IMR-90 (cell line): ENCODE measurements at regions not wholly inside any gene's neighbourhood (a gene's known extent, or its start where the extent isn't known, plus 50 kb on each side); places are given as distances from the start of the nearest gene placed in this dataset.

Experiments
- ATAC-seq: fragments of 200-7000 bp; cut with Tn5 transposase; 2 replicates; pipeline ENCODE4 v1.9.1; 2020; ENCODE audit warnings: low read depth, mild to moderate bottlenecking, moderate library complexity
- BruUV-seq: library from RNA; stranded (reverse); fragments of 400-500 nt; replicated peaks from 2 replicates; lab custom pipeline; 2021; lab: Mats Ljungman, UMichigan
- CTCF ChIA-PET: fragments of 300-600 bp; formaldehyde crosslinking; extraction: SDS; loops from one replicate; lab custom pipeline; 2021; ENCODE audit warnings: antibody characterized with exemption; lab: Yijun Ruan, JAX
- POLR2A ChIA-PET: fragments of 300-600 bp; sonication (Branson Sonifier 250); formaldehyde crosslinking; loops from one replicate; lab custom pipeline; 2022; ENCODE audit warnings: antibody characterized with exemption; ENCODE audit not compliant: unreplicated experiment; lab: Charles Lee
- DNase-seq: peaks from one replicate; pipeline ENCODE4 v3.0.0; 2013
- H2AFZ ChIP-seq: replicated peaks from 2 replicates; pipeline ENCODE3; 2013; ENCODE audit warnings: low read length, mild to moderate bottlenecking; ENCODE audit not compliant: poor library complexity
- H2AK5ac ChIP-seq: 2 replicates; pipeline ENCODE4 v1.6.1; 2013; ENCODE audit warnings: low read depth, low read length, inconsistent platforms
- H2AK9ac ChIP-seq: replicated peaks from 2 replicates; pipeline ENCODE3; 2013; ENCODE audit warnings: mild to moderate bottlenecking, low read depth, low read length, moderate library complexity; ENCODE audit not compliant: poor library complexity
- H2BK120ac ChIP-seq: 2 replicates; pipeline ENCODE4 v1.6.1; 2013; ENCODE audit warnings: low read depth, low read length, inconsistent platforms
- H2BK15ac ChIP-seq: 3 replicates; pipeline ENCODE4 v1.6.1; 2013; ENCODE audit warnings: low read depth, low read length, inconsistent platforms
- H2BK20ac ChIP-seq: 2 replicates; pipeline ENCODE4 v1.6.1; 2013; ENCODE audit warnings: low read depth, mild to moderate bottlenecking, inconsistent platforms, low read length, moderate library complexity
- H2BK5ac ChIP-seq: 2 replicates; pipeline ENCODE4 v1.6.1; 2013; ENCODE audit warnings: mild to moderate bottlenecking, low read depth, low read length, inconsistent platforms; ENCODE audit not compliant: poor library complexity, severe bottlenecking
- H3K14ac ChIP-seq: replicated peaks from 2 replicates; pipeline ENCODE4 v1.6.1; 2013; ENCODE audit warnings: low read depth, low read length, inconsistent platforms
- H3K18ac ChIP-seq: 2 replicates; pipeline ENCODE4 v1.6.1; 2013; ENCODE audit warnings: low read depth, low read length, control low read depth
- H3K23ac ChIP-seq: 2 replicates; pipeline ENCODE4 v1.6.1; 2013; ENCODE audit warnings: low read depth, low read length, inconsistent platforms
- H3K27ac ChIP-seq: 2 replicates; pipeline ENCODE4 v1.5.1; 2013; ENCODE audit warnings: mild to moderate bottlenecking, control low read depth, low read length; ENCODE audit not compliant: insufficient read depth
- H3K27me3 ChIP-seq: 2 replicates; pipeline ENCODE4 v1.6.1; 2013; ENCODE audit warnings: low read length; ENCODE audit not compliant: control insufficient read depth, insufficient read depth
- H3K36me3 ChIP-seq: 2 replicates; pipeline ENCODE4 v1.6.1; 2013; ENCODE audit warnings: low read length, mixed read lengths; ENCODE audit not compliant: control insufficient read depth, insufficient read depth
- H3K4ac ChIP-seq: 2 replicates; pipeline ENCODE4 v1.6.1; 2013; ENCODE audit warnings: low read depth, low read length, inconsistent platforms
- H3K4me1 ChIP-seq: 2 replicates; pipeline ENCODE4 v1.6.1; 2013; ENCODE audit warnings: low read length, mixed read lengths; ENCODE audit not compliant: control insufficient read depth, insufficient read depth
- H3K4me2 ChIP-seq: 2 replicates; pipeline ENCODE4 v1.6.1; 2013; ENCODE audit warnings: low read depth, mild to moderate bottlenecking, control low read depth, low read length, moderate library complexity
- H3K4me3 ChIP-seq: 2 replicates; pipeline ENCODE4 v1.5.1; 2013; ENCODE audit warnings: low read depth, mild to moderate bottlenecking, control low read depth, low read length, moderate library complexity; ENCODE audit not compliant: insufficient read depth
- H3K56ac ChIP-seq: 2 replicates; pipeline ENCODE4 v1.6.1; 2013; ENCODE audit warnings: low read length, inconsistent platforms; ENCODE audit not compliant: insufficient read depth; ENCODE audit errors: extremely low read depth
- H3K79me1 ChIP-seq, 2 experiments: 2 replicates each; pipeline ENCODE4 v1.6.1; 2013; ENCODE audit warnings: low read length in 2 of 2, inconsistent platforms in 1 of 2, low read depth in 1 of 2
- H3K9ac ChIP-seq: 2 replicates; pipeline ENCODE4 v1.6.1; 2013; ENCODE audit warnings: low read depth, low read length, control low read depth
- H3K9me1 ChIP-seq: 2 replicates; pipeline ENCODE4 v1.6.1; 2013; ENCODE audit warnings: low read length, inconsistent platforms; ENCODE audit not compliant: insufficient read depth
- H3K9me3 ChIP-seq: 2 replicates; pipeline ENCODE4 v1.6.1; 2013; ENCODE audit warnings: low read length; ENCODE audit not compliant: control insufficient read depth, insufficient read depth
- H4K20me1 ChIP-seq: 2 replicates; pipeline ENCODE4 v1.6.1; 2013; ENCODE audit warnings: low read length, inconsistent platforms; ENCODE audit not compliant: insufficient read depth
- H4K5ac ChIP-seq: 2 replicates; pipeline ENCODE4 v1.6.1; 2013; ENCODE audit warnings: mild to moderate bottlenecking, low read depth, low read length, control low read depth
- H4K8ac ChIP-seq, 2 experiments: 2 replicates each; pipeline ENCODE4 v1.6.1; 2013; ENCODE audit warnings: low read depth in 2 of 2, low read length in 2 of 2, control low read depth in 1 of 2, inconsistent platforms in 1 of 2
- H4K91ac ChIP-seq: 2 replicates; pipeline ENCODE4 v1.6.1; 2013; ENCODE audit warnings: low read depth, low read length, inconsistent platforms; ENCODE audit not compliant: insufficient read depth
- BHLHE40 ChIP-seq: fragments of 150-350 bp; IDR thresholded peaks from 2 replicates; pipeline ENCODE4 v1.6.1; 2016; ENCODE audit warnings: mild to moderate bottlenecking, low read depth, low read length
- CEBPB ChIP-seq: IDR thresholded peaks from 2 replicates; pipeline ENCODE4 v1.6.1; 2012; ENCODE audit warnings: low read depth, low read length, improper control_type of control experiment
- CHD1 ChIP-seq: IDR thresholded peaks from 2 replicates; pipeline ENCODE4 v1.6.1; 2012; ENCODE audit warnings: low read depth, low read length, improper control_type of control experiment
- CTCF ChIP-seq: conservative IDR thresholded peaks from 2 replicates; pipeline ENCODE4 v1.5.1; 2012; ENCODE audit warnings: mild to moderate bottlenecking, low read depth, low read length, improper control_type of control experiment
- ELK1 ChIP-seq: fragments of 150-350 bp; IDR thresholded peaks from 2 replicates; pipeline ENCODE4 v1.6.1; 2016; ENCODE audit warnings: low read depth, mild to moderate bottlenecking, low read length, moderate library complexity, borderline replicate concordance
- FOS ChIP-seq: fragments of 150-350 bp; IDR thresholded peaks from 2 replicates; pipeline ENCODE4 v1.6.1; 2016; ENCODE audit warnings: low read depth, low read length
- MAFK ChIP-seq: IDR thresholded peaks from 2 replicates; pipeline ENCODE4 v1.6.1; 2012; ENCODE audit warnings: low read depth, low read length, improper control_type of control experiment
- MAZ ChIP-seq: IDR thresholded peaks from 2 replicates; pipeline ENCODE4 v1.6.1; 2012; ENCODE audit warnings: low read depth, mild to moderate bottlenecking, low read length, improper control_type of control experiment, moderate library complexity, borderline replicate concordance
- MXI1 ChIP-seq: IDR thresholded peaks from 2 replicates; pipeline ENCODE4 v1.6.1; 2012; ENCODE audit warnings: low read depth, mild to moderate bottlenecking, low read length, moderate library complexity, borderline replicate concordance
- NFE2L2 ChIP-seq: fragments of 150-350 bp; IDR thresholded peaks from 2 replicates; pipeline ENCODE4 v1.6.1; 2016; ENCODE audit warnings: low read depth, mild to moderate bottlenecking, low read length
- POLR2A ChIP-seq: IDR thresholded peaks from 2 replicates; pipeline ENCODE4 v1.6.1; 2012; ENCODE audit warnings: mild to moderate bottlenecking, low read depth, low read length
- RAD21 ChIP-seq: IDR thresholded peaks from 2 replicates; pipeline ENCODE4 v1.6.1; 2012; ENCODE audit warnings: low read length, improper control_type of control experiment
- RCOR1 ChIP-seq: IDR thresholded peaks from 2 replicates; pipeline ENCODE4 v1.6.1; 2012; ENCODE audit warnings: mild to moderate bottlenecking, low read length, improper control_type of control experiment; ENCODE audit not compliant: insufficient replicate concordance
- RFX5 ChIP-seq: IDR thresholded peaks from 2 replicates; pipeline ENCODE4 v1.8.0; 2012; ENCODE audit warnings: low read depth, mild to moderate bottlenecking, low read length, moderate library complexity
- SMC3 ChIP-seq: fragments of 150-350 bp; IDR thresholded peaks from 2 replicates; pipeline ENCODE4 v1.6.1; 2016; ENCODE audit warnings: low read depth, mild to moderate bottlenecking, antibody characterized with exemption, low read length, moderate library complexity
- USF2 ChIP-seq: fragments of 150-350 bp; IDR thresholded peaks from 2 replicates; pipeline ENCODE4 v1.6.1; 2017; ENCODE audit warnings: mild to moderate bottlenecking, antibody characterized with exemption, low read length, low read depth
- WGBS, 2 experiments: methylation state at CpG; one replicate each; pipeline versions ENCODE4 v1.1.5 to v1.1.7; 2013; ENCODE audit warnings: missing lambda C conversion rate in 2 of 2; ENCODE audit not compliant: insufficient read length in 1 of 2; ENCODE audit errors: extremely low coverage in 2 of 2; 5-methylcytosine and 5-hydroxymethylcytosine counted together
- dilution Hi-C: fragments of 300-500 bp; cut with HindIII; formaldehyde crosslinking; loops from one replicate; pipeline ENCODE4 v1.14.3; 2018; ENCODE audit warnings: low sequenced_read_pairs; ENCODE audit not compliant: unreplicated experiment
- in situ Hi-C: fragments of 300-500 bp; cut with MboI; formaldehyde crosslinking; loops from 3 replicates; pipeline ENCODE4 v1.14.3; 2019; ENCODE audit warnings: low sequenced_read_pairs, inconsistent platforms, mixed read lengths
- intact Hi-C: fragments of 100-400 bp; cut with micrococcal nuclease; formaldehyde crosslinking; loops from 2 replicates; pipeline ENCODE4 v1.10.0; 2022

- TF ChIP-seq SMC3 (no peak), MXI1 (no peak), BHLHE40 (no peak), MAFK (no peak), RCOR1 (no peak), CTCF (no peak), FOS (no peak), ELK1 (no peak), CEBPB (no peak), NFE2L2 (no peak), RFX5 (no peak), POLR2A (no peak), RAD21 (no peak), USF2 (no peak), CHD1 (no peak), MAZ (no peak)
- H3K56ac ChIP-seq, result no peak overlapping the region
- no peak overlapping the region for H4K5ac ChIP-seq
- no peaks in the 10 kb centered on the region for H3K4me1 ChIP-seq
- no peak overlapping the region for H4K91ac ChIP-seq
- no peak overlapping the region for H3K27ac ChIP-seq
- dilution Hi-C loops (no loop called here), in situ Hi-C loops (no loop called here), intact Hi-C loops (no loop called here)
- H3K9ac ChIP-seq, result no peak overlapping the region
- no peak overlapping the region for H3K14ac ChIP-seq
- no peak overlapping the region for H3K23ac ChIP-seq
- BruUV-seq, result no TSS peak
- H2BK120ac ChIP-seq, result no peak overlapping the region
- no peak overlapping the region for H2BK20ac ChIP-seq
- no peak overlapping the region for H2AK5ac ChIP-seq
- ChIA-PET CTCF (no interaction called here), POLR2A (no interaction called here)
- no peaks in the 10 kb centered on the region for H3K9me1 ChIP-seq
- no peak overlapping the region for H3K4ac ChIP-seq
- H3K4me3 ChIP-seq, result no peak overlapping the region
- H2AFZ ChIP-seq, result no peak overlapping the region
- H3K27me3 ChIP-seq, result no peaks in the 10 kb centered on the region
- no peak for DNase-seq
- no peak overlapping the region for H3K4me2 ChIP-seq
- no peak overlapping the region for H4K8ac ChIP-seq
- ATAC-seq, result no peak
- H2AK9ac ChIP-seq, result no peak overlapping the region
- H4K20me1 ChIP-seq, result no peaks in the 10 kb centered on the region
- no peak overlapping the region for H2BK5ac ChIP-seq
- H2BK15ac ChIP-seq, result no peak overlapping the region
- no peak overlapping the region for H3K18ac ChIP-seq
- H3K36me3 ChIP-seq, result no peaks in the 10 kb centered on the region
- 50% methylated on average over 2 of the region's 14 CpGs; no CpG with 5 or more reads in 1 of the 2 experiments for WGBS, 2 experiments
- H3K9me3 ChIP-seq, result peaks cover 18% of the 10 kb centered on the region
- no peaks in the 10 kb centered on the region for H3K79me1 ChIP-seq
These were observed 241.9 kb upstream of the IRX4 start for GRCh38 chr5:2124434-2125170.
